GM10266 (cell line): ENCODE measurements at regions not wholly inside any gene's neighbourhood (a gene's known extent, or its start where the extent isn't known, plus 50 kb on each side); places are given as distances from the start of the nearest gene placed in this dataset.
"Not testable (repeated sequence)": the region's sequence is repeated elsewhere in the genome, so short reads cannot be mapped to it uniquely, and the experiment has no call there.

Source experiments
- DNase-seq: peaks from one replicate; pipeline ENCODE4 v3.0.0; 2012; ENCODE audit errors: extremely low spot score
- CTCF ChIP-seq: IDR thresholded peaks from 2 replicates; pipeline ENCODE4 v1.5.1; 2012; ENCODE audit warnings: mild to moderate bottlenecking, low read depth; ENCODE audit not compliant: control insufficient read depth, insufficient read depth; ENCODE audit errors: missing control alignments

- TF ChIP-seq CTCF, result no peak
- peak; percentile 43 for DNase-seq
Observed at GRCh38 chr6:167420858-167421766, 96.2 kb downstream of the TTLL2 start.

- DNase-seq, result not testable (repeated sequence)
Observed at GRCh38 chr6:167421944-167422343, 97.1 kb downstream of the TTLL2 start.

- no peak for TF ChIP-seq CTCF
- no peak for DNase-seq
Observed at GRCh38 chr6:167422934-167423333, 98.0 kb downstream of the TTLL2 start.

- no peak for TF ChIP-seq CTCF
- no peak for DNase-seq
Observed at GRCh38 chr6:167424060-167424673, 99.3 kb downstream of the TTLL2 start.

GRCh38 chr6:167424700-167425099 is 99.8 kb downstream of the TTLL2 start:
- TF ChIP-seq CTCF, result no peak
- no peak for DNase-seq

- no peak for DNase-seq
- no peak for TF ChIP-seq CTCF
Observed at GRCh38 chr6:167426084-167426483, 101.2 kb downstream of the TTLL2 start.

GRCh38 chr6:167426651-167427050 is 101.8 kb downstream of the TTLL2 start:
- no peak for TF ChIP-seq CTCF
- DNase-seq, result no peak
